Astrocyte (in vitro differentiated cells and primary cell): ENCODE measurements at regions not wholly inside any gene's neighbourhood (a gene's known extent, or its start where the extent isn't known, plus 50 kb on each side); places are given as distances from the start of the nearest gene placed in this dataset.

Source experiments
- CTCF ChIP-seq: IDR thresholded peaks from 2 replicates; pipeline ENCODE4 v1.5.1; 2011; ENCODE audit warnings: low read depth, mild to moderate bottlenecking, inconsistent platforms, low read length, moderate library complexity; ENCODE audit not compliant: insufficient read depth
- EZH2 ChIP-seq: IDR thresholded peaks from 2 replicates; pipeline ENCODE4 v1.6.1; 2012; ENCODE audit warnings: mild to moderate bottlenecking, low read length, inconsistent platforms; ENCODE audit not compliant: insufficient read depth

- TF ChIP-seq CTCF (no peak), EZH2 (no peak)
Observed at GRCh38 chr2:235352541-235352940, 141.3 kb upstream of the AGAP1 start.
